ENCODE measurements at regions not wholly inside any gene's neighbourhood (a gene's known extent, or its start where the extent isn't known, plus 50 kb on each side); places are given as distances from the start of the nearest gene placed in this dataset.

DNA sequence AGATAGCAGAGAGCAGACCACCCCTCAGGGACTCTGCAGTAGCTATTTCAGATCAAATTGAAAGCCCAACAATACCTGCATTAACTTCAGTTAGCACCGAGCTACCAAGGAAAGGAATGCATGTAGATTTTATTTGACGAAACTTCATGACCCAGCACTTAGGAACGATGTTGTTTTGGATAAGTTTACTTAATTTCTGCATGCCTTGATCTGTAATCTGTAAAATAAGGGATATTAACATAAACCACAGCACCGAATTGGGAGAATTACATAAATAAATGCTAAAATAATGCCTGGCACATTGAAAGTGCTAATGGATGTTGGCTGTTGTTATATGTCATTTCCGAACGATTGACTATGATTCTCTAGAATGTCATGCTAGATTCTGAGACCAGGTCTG lies 435.8 kb upstream of the CLINT1 start:
- TF ChIP-seq, protein P1, sequence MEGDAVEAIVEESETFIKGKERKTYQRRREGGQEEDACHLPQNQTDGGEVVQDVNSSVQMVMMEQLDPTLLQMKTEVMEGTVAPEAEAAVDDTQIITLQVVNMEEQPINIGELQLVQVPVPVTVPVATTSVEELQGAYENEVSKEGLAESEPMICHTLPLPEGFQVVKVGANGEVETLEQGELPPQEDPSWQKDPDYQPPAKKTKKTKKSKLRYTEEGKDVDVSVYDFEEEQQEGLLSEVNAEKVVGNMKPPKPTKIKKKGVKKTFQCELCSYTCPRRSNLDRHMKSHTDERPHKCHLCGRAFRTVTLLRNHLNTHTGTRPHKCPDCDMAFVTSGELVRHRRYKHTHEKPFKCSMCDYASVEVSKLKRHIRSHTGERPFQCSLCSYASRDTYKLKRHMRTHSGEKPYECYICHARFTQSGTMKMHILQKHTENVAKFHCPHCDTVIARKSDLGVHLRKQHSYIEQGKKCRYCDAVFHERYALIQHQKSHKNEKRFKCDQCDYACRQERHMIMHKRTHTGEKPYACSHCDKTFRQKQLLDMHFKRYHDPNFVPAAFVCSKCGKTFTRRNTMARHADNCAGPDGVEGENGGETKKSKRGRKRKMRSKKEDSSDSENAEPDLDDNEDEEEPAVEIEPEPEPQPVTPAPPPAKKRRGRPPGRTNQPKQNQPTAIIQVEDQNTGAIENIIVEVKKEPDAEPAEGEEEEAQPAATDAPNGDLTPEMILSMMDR (IDR thresholded peaks at IDR 0.05), result no peak
- DNase-seq (ENCODE audit: low spot score), result no peak
- Histone ChIP-seq H3K4me3 (no peak overlapping the region), H3K9me3 (peaks cover 0 to 23% of the 10 kb centered on the region in 2 donors), H3K36me3 (no peaks in the 10 kb centered on the region), H3K27me3 (no peaks in the 10 kb centered on the region), H3K4me1 (no peaks in the 10 kb centered on the region), H3K27ac (no peak overlapping the region)

- Histone ChIP-seq H3K36me3 (no peaks in the 10 kb centered on the region), H3K27ac (no peak overlapping the region), H3K4me1 (no peaks in the 10 kb centered on the region), H3K4me3 (no peak overlapping the region), H3K9me3 (peaks cover 0 to 23% of the 10 kb centered on the region in 2 donors), H3K27me3 (no peaks in the 10 kb centered on the region)
- no peak for DNase-seq (ENCODE audit: low spot score)
- TF ChIP-seq, protein P1 (IDR thresholded peaks at IDR 0.05), result no peak
These were observed 434.0 kb upstream of the CLINT1 start for GRCh38 chr5:158292981-158293380.

DNA sequence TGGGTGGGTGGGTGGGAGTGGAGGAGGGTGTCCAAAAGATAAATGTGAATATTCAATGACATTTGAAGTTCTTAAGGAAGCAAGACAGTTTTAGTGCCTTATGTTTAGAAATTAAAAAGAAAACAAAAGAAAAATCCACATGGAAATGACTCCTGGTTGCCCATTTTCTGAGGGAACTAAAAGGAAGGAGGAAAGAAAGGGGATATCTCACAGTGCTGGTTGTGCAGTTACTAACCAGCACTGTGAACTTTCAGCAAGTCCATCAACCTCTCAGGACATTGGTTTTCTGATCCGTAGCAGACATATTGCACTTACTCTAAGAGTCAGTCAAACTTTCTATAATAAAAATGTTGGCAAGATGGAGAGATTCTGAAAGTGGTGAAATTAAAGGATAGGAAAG lies 431.0 kb upstream of the CLINT1 start:
- Histone ChIP-seq H3K4me3 (no peak overlapping the region), H3K36me3 (no peaks in the 10 kb centered on the region), H3K27ac (no peak overlapping the region), H3K4me1 (no peaks in the 10 kb centered on the region), H3K27me3 (no peaks in the 10 kb centered on the region), H3K9me3 (peaks cover 0 to 12% of the 10 kb centered on the region in 2 donors)
- TF ChIP-seq, protein P1 (IDR thresholded peaks at IDR 0.05), result no peak
- DNase-seq (ENCODE audit: low spot score), result no peak

DNA sequence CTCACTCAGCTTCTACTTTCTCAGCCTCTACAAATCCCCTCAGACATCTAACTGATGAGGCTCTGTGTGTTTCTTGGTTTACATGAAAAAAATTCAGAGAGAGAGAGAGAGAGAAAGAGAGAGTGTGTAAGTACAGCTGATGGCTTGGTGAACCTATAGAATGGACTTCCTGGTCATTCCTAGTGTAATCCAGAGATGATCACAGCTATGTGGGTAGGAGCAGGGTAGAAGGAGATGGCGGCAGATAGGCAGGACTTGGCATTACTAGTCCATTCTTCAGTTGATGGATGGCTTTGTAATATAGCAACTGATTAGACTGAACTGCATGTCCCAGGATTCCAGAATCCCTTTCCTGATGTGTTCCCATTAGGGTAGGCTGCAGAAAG lies 429.3 kb upstream of the CLINT1 start:
- TF ChIP-seq, protein P1 (IDR thresholded peaks at IDR 0.05), result no peak
- Histone ChIP-seq H3K4me3 (no peak overlapping the region), H3K27ac (no peak overlapping the region), H3K4me1 (no peaks in the 10 kb centered on the region), H3K27me3 (no peaks in the 10 kb centered on the region), H3K36me3 (no peaks in the 10 kb centered on the region), H3K9me3 (peaks cover 0 to 7% of the 10 kb centered on the region in 2 donors)
- no peak for DNase-seq (ENCODE audit: low spot score)

DNA sequence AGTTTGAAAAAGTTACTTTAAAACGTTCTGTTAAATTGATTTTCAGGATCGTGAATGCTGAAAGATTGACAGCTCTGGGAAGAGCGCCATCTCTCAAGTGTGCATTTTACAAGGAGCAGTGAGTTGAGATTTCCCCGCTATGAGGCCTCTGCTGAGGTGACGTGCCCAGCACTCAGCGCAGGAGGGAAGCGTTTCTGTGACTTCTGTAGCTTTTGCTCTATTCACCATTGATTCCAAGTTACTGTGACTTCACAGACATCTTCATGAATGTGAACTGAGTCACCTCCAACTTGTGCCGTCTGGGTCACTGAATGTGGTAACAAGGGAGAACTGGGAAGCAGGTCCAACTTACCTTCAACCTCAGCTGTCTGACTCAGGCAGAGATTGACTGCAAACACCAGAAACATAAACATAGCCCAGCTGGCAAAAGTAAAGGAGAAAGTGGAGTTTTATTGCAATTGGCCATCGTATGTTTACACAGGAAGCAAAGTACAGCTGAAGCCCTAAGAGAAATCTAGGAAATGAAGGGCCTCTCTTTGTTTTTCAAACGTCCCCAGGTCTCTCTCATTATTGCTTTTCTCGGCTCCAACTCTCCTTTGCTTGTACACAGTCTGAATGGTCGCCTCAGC lies 428.8 kb upstream of the CLINT1 start:
- TF ChIP-seq, protein P1 (IDR thresholded peaks at IDR 0.05), result no peak
- DNase-seq (ENCODE audit: low spot score), result peak; percentile 65
- Histone ChIP-seq H3K4me1 (no peaks in the 10 kb centered on the region), H3K27ac (no peak overlapping the region), H3K36me3 (no peaks in the 10 kb centered on the region), H3K27me3 (no peaks in the 10 kb centered on the region), H3K4me3 (no peak overlapping the region), H3K9me3 (peaks cover 0 to 1% of the 10 kb centered on the region in 2 donors)

DNA sequence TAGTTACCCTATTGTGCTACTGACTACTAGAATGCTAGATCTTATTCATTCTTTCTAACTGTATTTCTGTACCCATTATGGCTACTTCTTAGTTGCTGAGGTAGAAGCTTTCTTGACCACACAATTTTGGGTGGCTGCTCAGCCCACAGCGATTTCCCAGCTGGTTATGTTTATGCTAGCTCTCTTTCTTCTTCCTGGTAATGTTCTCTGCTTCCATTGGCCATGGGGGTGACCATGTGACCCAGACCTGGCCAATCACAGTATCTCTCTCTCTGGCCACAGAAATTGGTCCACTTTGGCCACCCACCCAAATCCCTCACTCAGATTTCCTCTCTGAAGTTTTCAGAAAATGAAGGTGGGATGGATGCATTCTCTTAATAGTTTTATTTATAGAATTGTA lies 427.9 kb upstream of the CLINT1 start:
- H3K27ac ChIP-seq, result no peak overlapping the region
- no peaks in the 10 kb centered on the region for H3K36me3 ChIP-seq
- TF ChIP-seq, protein P1 (IDR thresholded peaks at IDR 0.05), result no peak
- H3K4me1 ChIP-seq, result no peaks in the 10 kb centered on the region
- no peak for DNase-seq (ENCODE audit: low spot score)
- H3K27me3 ChIP-seq, result no peaks in the 10 kb centered on the region
- no peaks in the 10 kb centered on the region for H3K9me3 ChIP-seq
- H3K4me3 ChIP-seq, result no peak overlapping the region
